Colon (tissue), 2 donors: ENCODE measurements at regions not wholly inside any gene's neighbourhood (a gene's known extent, or its start where the extent isn't known, plus 50 kb on each side); places are given as distances from the start of the nearest gene placed in this dataset.

ENCODE experiments used
- FAIRE-seq: peaks from 2 replicates; lab custom pipeline; 2012; peaks lifted over from hg19 to GRCh38; lab: Jason Lieb, UNC
- donor health status: control.
- donor health status: control.

DNA sequence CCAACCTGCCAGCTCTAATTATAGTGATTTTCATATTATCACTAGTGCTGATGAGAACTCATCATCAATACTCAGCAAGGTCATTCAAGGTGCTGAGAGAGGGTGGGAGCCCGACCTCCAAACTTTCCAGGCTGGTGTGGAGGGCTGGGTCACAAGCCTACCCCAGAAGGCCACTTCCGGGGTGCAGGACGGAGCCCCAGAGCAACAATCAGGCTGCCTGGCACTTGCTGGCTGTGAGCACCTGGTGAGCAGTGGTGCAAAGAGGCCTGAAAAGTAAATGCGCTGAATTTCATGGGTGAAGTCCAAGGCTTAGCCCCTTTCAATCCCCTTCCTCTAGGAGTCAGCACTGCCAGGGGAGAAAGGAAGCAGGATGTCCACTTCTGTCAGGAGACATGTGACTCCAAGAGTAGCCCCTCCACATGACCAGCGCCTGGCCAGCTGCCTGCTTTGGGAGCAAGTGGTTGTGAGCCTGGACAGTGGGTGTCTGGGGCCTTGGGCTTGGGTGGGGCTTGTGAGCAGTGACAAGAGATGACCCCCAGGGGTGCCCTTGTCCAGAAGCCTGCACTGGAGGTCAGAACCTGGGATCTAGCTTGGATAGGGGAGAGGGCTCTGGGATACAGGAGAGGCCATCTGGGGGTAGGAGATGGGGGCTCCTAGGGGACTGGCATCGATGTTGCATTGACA is 165.0 kb upstream of the TLE3 start:
- FAIRE-seq: no peak

GRCh38 chr15:70262171-70262570 is 164.5 kb upstream of the TLE3 start:
- no peak for FAIRE-seq

DNA sequence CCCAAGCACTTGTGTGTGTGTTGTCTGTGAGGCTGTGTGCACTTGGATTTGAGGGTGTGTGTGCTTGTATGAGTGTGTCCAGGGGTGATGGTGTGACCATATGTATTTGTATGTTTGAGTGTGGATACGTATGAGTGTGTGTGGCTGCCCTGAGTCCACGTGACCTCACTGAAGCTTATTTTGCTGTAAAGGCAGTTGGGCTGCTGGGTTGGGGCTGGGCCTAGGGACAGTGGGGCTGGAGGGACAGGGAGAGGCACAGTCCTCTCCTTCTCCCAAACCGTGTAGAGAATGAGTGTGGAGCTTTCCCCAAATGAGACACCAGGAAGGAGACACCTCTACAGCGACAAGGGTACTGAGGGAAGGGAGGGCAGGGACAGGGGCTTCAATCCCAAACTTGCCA is 163.4 kb upstream of the TLE3 start:
- FAIRE-seq: no peak

DNA sequence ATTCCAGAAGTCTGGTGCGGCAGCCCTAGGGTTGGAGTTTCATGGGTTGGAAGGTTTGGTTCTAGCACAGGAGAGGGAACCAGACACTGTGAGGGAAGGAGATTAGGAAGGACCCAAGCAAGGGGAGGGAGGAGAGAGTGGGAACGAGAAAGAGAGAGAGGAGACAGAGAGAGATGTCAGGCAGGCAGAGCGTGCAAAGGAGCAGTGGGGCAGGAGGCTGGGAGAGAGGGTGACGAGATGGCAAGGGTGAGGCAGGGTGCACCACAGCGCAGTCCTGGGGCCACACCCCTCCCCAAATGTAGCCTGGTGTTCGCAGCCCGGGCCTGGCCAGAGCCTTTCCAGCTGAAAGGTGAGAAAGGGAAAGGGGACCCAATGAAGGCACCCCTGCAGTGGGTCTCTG is 162.9 kb upstream of the TLE3 start:
- FAIRE-seq: no peak

GRCh38 chr15:70259640-70260508 is 162.2 kb upstream of the TLE3 start:
- no peak for FAIRE-seq

GRCh38 chr15:70259028-70259424 is 161.3 kb upstream of the TLE3 start:
- no peak for FAIRE-seq

GRCh38 chr15:70258369-70259027 is 160.8 kb upstream of the TLE3 start:
- no peak for FAIRE-seq

GRCh38 chr15:70257573-70258248 is 160.0 kb upstream of the TLE3 start:
- FAIRE-seq: no peak

DNA sequence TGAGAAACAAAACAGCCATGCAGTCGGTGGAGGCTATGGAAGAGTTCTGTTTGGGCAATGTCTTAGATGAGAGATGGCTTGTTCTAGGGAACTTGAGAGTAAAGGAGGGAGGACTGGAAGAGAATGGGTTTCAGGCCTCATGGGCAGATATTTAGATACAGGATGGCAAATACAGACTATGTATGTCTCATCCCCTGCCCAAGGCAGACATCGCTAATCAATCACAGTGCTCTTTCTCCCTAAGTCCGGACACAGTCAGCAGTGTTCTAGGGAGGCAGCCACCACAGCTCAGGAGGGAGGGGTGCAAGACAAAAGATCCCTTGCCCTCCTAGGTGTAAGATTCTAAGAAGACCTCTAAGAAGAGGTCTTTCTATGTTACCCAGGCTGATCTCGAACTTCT is 159.3 kb upstream of the TLE3 start:
- FAIRE-seq: no peak

DNA sequence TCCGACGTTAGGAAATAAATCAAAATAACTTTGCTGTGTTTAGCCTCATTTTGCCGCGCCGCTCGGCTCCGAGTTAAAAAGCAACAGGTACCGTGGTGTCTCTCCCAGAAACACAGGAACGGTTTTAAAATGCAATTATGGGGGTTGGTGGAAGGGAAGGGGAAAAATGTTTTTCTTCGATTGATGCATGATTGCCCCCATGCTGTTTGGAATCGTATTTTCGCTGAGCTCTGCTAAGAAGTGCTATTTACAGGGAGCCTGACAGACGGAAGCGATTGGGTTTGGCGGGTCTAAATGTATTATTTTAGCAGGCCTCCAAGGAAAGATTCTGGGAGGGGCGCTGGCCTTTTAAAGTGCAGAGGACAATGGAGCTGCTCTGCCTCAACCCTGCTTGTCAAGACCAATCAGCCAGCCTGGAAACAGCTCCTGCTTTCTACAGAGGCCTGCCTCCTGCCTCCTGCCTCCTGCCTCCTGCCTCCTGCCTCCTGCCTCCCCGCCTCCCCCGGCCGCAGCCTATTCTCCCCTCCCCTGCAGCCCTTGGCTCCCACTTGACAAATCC is 156.7 kb upstream of the TLE3 start:
- FAIRE-seq: no peak

- no peak for FAIRE-seq
Measured at GRCh38 chr15:70253461-70254156, 155.9 kb upstream of the TLE3 start.

- no peak for FAIRE-seq
Measured at GRCh38 chr15:70252951-70253320, 155.2 kb upstream of the TLE3 start.

DNA sequence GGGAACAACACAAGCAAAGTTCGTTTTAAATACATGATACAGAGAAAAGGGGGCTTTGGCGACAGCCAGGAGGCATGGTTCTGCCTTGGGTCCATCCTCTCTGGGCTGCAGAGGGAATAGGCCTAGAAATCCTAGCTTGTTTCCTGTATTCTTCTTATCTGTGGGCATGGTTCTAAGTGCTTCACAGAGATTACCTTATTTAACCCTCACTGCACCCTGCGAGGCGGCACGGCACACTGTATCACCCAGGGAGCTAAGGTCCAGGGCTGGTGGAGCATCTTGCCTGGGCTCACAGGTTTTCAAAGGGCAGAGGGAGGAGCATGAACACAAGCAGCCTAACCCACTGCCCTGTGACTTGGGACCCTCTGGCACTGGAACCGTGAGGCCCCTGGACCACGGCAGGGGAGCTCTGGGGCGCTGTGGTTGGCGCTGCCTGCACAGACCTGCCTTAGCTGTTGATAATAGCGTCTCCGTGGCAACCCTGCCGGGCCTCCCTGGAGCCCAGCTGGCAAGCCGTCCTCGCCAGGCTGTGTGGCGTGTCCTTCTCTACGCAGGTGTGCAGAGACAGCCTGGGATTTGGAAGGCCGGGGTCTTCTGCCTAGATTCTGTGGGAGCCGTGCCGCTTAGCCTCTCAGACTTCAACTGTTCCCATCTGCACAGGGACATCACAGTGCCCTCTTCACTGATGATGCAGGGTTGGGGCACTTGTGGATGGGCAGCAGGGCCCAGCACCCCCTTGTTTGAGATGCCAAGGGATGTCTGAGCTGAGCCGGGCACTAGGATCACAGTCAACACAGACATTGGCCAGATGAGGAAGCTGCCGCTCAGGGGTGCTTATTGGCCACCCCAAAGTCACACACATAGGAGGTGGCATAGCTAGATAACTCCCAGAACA is 154.6 kb upstream of the TLE3 start:
- no peak for FAIRE-seq

DNA sequence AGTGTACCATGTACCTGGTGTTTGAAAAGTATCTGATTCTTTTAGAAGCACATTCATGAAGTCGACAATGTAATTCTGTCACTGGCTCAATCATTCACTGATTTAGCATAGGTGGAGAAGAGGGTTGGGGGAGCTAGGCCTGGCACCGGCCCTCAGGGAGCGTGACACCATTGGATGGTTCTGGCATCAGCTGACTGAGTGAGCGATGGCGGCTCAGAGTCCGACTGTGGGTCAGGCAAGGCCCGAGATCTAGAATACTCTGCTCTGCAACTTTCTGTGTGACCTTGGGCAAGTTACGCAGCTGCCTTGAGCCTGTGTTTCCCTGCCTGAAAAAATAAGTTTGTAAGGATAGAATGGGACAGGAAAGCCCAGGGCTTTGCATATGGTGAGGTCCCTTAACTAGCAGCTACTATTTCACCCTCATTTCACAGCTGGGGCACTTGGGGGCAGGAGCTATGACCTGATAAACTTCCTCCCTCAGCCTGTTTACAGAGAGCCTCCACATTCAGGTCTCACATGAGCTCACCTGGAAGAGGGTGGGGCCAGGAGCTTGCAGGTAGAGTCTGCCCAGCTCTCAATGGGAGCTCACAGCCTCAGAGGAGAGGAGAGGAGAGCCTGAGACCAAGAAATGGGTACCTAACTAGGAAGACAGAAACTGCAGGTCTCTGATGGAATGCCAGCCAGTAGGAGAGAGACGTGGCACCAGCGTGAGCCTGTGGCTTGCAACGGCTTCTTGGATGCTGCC is 153.7 kb upstream of the TLE3 start:
- FAIRE-seq: no peak

DNA sequence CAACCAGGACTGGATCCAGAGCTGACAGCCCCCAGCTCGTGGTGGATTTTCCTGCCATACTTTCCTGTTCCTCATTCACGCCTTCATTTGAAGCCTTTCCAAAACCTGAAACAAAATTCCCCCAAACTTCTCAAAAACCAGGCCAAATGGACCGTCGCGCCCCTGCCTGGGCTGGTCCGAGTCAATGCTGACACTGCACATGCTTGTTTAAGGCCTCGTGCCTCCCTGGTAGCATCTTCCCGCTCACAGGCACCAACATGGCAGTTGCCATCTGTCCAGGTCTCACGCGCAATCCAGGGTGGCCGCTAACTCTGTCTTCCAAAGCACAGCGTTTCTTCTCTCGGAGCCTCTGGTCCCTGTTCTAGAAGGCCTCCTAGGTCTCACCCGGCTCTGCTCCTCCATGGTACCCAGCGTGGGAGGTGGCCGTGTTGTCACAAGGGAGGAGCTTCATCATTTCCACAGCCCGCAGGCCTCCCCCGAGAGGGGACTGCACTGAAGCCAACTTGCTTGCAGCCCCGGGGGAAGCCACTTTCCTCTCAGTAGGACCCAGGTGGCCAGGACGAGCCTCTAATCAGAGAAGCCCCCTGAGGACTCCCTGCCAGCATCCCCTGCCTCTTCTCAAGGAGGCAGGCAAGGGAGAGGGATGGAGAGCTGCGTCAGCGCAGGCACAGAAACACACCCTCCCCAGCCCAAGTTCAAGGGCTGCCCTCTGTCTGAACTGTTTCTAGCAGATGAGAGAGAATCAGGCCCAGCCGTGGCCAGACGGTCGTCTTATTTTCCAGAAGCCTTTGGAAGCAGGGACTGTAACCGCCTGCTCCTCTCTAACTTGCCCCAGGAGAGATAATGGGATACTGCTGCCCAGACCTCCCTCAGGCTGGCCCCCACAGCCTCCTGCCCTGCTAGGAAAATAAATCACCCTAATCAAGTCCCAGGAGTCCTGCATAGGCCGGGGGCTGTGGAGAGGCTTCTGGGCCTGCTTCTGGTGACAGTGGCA is 152.8 kb upstream of the TLE3 start:
- no peak for FAIRE-seq

DNA sequence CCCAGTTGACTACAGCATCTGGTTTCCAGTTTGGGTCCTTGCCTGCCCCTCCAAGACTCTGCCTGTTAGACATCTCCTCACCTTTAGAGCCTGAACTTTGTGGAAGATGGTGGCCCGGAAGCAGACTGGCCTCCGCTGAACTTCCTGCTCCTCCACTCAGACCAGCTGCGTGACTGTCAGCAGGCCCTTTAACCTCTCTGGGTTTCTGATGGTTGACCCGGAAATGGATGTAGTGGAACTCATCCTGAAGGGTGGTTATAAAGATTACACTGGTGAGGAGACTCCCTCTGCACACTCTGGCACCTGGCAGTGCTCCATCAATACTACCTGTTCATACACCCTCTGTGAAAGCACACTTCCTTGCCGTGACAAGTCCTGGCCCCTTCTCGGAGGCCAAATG is 151.9 kb upstream of the TLE3 start:
- FAIRE-seq: no peak

DNA sequence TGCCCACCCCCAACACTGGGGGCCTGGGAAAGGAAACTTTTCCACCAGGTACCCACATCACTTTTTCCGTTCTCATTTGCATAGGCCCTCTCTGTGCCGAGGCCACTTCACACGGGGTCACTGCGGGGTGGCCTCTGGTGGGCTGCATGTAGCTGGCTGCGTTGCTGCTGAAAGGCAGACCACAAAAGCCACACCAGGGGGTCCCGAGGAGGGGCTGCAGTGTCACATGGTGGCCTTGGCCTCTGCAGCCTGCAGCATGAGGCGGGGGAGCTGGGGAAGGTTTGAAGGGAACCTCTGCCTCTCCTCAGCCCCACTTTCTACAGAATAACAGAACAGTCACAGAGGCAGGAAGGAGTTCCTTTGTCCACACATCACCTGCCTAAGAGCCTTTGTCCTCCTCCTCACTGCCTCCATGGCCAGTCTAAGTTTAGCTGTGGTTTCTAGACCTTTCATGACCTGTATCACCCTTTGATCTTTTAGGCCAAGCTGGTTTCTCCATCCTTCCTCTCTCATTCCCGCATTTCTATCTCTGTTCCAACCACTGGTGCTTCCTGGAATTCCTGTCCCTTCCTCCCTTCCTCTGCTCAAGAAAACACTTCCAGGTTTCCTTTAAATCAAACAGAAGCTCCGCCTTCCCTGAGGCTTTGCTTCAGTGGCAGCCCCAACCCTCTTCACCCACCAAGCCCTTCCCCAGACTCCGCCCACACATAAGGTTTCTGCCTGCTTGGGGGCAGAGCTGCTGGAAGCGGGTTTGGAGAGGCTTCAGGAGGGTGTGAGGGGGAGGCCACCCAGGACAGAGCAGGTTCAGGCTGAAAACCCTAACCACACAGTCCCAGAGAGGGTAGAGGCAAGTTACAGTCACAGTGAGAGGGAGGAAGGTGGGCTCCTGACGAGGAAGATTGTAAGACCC is 150.7 kb upstream of the TLE3 start:
- no peak for FAIRE-seq

DNA sequence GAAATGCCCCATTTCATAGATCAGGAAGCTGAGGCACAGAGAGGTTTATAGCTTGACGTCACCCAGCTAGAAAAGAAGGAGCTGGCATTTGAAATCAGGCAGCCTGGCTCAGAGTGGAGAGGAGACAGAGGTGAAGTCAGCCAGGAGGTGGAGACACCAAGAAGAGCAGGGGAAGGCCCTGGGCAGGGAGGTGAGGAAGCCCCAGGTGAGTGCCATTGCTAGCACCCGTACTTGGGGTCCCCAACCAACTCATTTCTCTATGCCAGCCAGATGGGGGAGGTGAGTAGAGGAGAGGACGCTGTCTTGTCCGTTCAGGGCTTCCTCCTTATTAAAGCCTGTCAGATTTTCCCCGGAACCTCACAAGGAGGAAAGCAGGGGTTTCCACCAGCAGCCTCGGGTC is 149.6 kb upstream of the TLE3 start:
- FAIRE-seq: no peak
